NCI-H460 (cell line): ENCODE measurements at regions not wholly inside any gene's neighbourhood (a gene's known extent, or its start where the extent isn't known, plus 50 kb on each side); places are given as distances from the start of the nearest gene placed in this dataset.
"Not testable (repeated sequence)": the region's sequence is repeated elsewhere in the genome, so short reads cannot be mapped to it uniquely, and the experiment has no call there.

ENCODE experiments used
- DNase-seq: peaks from one replicate; pipeline ENCODE4 v3.0.0-alpha.2; 2016; ENCODE audit warnings: low read depth; ENCODE audit errors: extremely low read depth

- DNase-seq, result not testable (repeated sequence)
Observed at GRCh38 chr2:88986721-88987330, 295.4 kb downstream of the RPIA start.

GRCh38 chr2:88988617-88989016 lies 297.1 kb downstream of the RPIA start:
- DNase-seq, result not testable (repeated sequence)

- not testable (repeated sequence) for DNase-seq
Observed at GRCh38 chr2:88992819-88993218, 301.3 kb downstream of the RPIA start.

DNA sequence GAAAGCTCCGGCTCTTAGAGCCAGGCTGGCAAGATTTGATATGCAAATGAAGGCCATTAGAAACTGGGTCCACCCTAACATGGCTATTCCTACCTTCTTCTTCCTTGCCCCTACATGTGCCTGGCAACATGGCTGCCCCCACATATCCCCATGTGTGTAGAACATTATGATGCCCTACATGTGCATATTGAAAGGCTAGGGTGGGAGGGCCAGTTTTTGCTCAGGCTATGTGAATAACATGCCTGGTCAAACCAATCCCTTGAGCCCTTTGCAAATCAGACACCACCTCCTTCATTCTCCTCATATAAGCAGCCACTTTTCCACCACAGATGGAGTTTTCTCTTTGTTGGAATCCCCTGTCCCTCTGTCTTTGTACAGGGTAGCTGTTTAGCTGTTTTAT lies 303.4 kb downstream of the RPIA start:
- DNase-seq, result not testable (repeated sequence)

- DNase-seq, result not testable (repeated sequence)
Observed at GRCh38 chr2:88996588-88996987, 305.1 kb downstream of the RPIA start.

DNA sequence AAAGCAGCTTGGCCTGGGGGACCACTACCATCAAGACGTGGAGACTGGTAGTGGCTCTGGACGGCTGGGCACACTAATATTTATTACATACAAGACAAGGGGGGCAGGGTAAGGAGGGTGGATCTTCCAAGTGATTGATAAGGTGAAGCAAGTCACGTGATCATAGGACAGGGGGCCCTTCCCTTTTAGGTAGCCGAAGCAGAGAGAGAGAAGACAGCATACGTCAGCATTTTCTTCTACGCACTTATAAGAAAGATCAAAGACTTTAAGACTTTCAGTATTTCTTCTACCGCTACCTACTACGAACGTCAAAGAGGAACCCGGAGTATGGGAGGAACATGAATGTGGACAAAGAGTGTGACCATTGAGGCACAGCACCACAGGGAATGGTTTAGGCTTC lies 307.9 kb downstream of the RPIA start:
- no peak for DNase-seq

GRCh38 chr2:89000235-89000634 lies 308.8 kb downstream of the RPIA start:
- no peak for DNase-seq

GRCh38 chr2:89004238-89004637 lies 312.8 kb downstream of the RPIA start:
- DNase-seq, result not testable (repeated sequence)

- not testable (repeated sequence) for DNase-seq
Observed at GRCh38 chr2:89020566-89020965, 329.1 kb downstream of the RPIA start.

GRCh38 chr2:89026296-89026695 lies 334.8 kb downstream of the RPIA start:
- DNase-seq, result not testable (repeated sequence)

GRCh38 chr2:89027115-89027514 lies 335.6 kb downstream of the RPIA start:
- DNase-seq, result not testable (repeated sequence)

DNA sequence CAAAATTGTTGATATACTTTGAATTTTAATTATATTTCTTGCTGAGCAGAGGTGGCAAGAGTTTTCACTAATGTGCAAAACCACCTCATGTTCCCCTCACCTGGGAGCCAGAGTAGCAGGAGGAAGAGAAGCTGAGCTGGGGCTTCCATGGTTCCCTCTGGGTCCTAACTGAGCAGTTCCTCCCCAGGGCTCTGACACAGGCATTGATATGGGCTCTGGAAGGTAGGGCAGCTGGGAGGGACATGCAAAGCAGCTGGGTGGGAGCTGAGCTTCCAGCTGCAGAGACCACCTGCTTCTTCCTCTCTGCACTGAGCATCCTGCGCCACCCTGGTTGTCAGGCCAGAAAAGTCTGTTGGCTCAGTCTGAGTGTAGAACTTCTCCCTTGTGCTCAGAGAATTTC lies 336.1 kb downstream of the RPIA start:
- not testable (repeated sequence) for DNase-seq

DNA sequence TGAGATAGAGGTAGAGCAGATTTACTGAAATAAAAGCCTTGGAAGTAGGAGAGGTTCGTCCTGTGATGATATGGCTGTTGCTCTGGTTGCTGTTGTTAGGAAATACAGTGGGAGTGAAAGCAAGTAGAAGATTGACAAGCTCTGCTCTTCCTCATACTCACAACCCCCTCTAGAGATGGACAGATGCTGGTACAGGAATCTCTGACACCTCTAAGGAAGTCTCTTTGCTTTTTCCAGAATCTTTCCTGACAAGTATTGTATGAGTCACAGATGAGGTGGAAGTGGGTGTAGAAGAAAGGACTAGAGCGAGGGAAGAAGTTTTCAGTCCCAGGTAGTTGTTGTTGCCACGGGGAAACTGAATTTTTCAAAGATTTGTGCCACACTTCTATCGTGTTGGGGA lies 337.8 kb downstream of the RPIA start:
- not testable (repeated sequence) for DNase-seq

- peak; percentile 44 for DNase-seq
Observed at GRCh38 chr2:89048138-89049066, 356.9 kb downstream of the RPIA start.

DNA sequence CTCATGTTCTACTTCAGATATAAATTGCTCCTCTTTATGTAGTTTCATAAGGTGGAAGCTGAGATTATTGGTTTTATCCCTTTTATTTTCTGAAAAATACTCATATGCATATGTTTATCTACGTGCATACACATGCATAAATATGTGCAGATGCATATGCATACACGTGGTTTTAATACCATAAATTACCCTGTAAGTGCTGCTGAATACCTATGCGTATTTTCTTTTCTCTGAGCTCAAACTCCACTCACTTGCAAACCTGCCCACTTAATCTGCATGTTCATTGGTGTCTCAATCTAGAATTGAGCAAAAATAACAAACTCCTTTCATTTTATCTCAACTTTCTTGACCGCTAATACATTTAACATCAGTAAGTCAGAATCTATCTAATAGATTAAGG lies 367.1 kb downstream of the RPIA start:
- not testable (repeated sequence) for DNase-seq

- DNase-seq, result not testable (repeated sequence)
Observed at GRCh38 chr2:89061174-89061573, 369.7 kb downstream of the RPIA start.

DNA sequence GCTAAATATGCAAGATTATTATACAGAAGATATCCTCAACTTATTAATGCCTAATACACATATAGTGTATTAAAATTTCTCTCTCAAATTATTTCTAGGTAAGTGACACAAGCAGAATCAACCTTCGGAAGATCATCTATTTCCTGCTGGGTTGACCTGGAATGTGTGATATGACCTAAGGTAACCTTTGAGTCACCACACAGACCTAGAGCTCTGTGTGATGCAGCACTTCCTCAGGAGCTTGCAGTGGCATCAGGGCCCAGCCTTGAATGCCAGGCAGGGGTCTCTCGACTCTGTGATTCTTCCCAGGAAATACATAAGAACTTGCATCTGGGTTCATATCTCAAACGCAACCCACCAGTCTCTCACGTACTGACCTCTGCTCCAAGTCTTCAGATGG lies 385.3 kb downstream of the RPIA start:
- DNase-seq, result not testable (repeated sequence)

GRCh38 chr2:89092911-89093310 lies 401.4 kb downstream of the RPIA start:
- DNase-seq, result not testable (repeated sequence)

- not testable (repeated sequence) for DNase-seq
Observed at GRCh38 chr2:89095060-89095459, 403.6 kb downstream of the RPIA start.

- not testable (repeated sequence) for DNase-seq
Observed at GRCh38 chr2:89102587-89102986, 411.1 kb downstream of the RPIA start.

GRCh38 chr2:89106369-89107019 lies 415.0 kb downstream of the RPIA start:
- DNase-seq, result not testable (repeated sequence)
